ENCODE measurements at regions not wholly inside any gene's neighbourhood (a gene's known extent, or its start where the extent isn't known, plus 50 kb on each side); places are given as distances from the start of the nearest gene placed in this dataset.

DNA sequence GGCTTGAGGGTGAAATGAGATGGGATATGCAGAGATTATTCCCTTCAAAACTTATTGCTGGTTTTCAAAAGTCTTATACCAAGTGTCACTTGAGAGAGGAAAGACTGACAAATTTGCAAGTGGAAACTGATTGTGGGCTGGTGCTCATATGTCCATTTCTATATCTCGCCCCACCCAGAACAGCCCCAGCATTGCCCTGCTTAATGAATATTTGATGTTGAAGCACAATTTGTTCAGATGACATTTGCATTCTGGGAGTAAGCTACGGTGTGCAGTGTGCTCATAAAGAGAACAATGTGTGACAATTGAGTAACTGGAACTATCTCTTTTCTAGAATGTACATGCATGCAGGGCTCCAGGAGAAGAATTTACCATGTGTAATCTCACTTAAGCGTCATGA lies 223.5 kb upstream of the TRPC5 start:
- no peaks in the 10 kb centered on the region for H3K23me2 ChIP-seq (ENCODE audit: low read depth, low read length)
- CTCF ChIA-PET (ENCODE audit: partially characterized antibody), result interaction anchor here (0.7 kb wide), 1 partner anchor 517 kb away, joined by 3 read pairs; no protein-coding TSS in a partner anchor
- no peak overlapping the region for H3K23ac ChIP-seq (ENCODE audit: insufficient read length)
- no peak overlapping the region for H3K18ac ChIP-seq (ENCODE audit: extremely low read depth, low read length)
- H2BK120ac ChIP-seq (replicated peaks; ENCODE audit: low read depth, low read length), result no peak overlapping the region
- no peak overlapping the region for H4K8ac ChIP-seq (ENCODE audit: extremely low read depth, insufficient read depth, low read length)
- WGBS, 2 experiments (ENCODE audit: extremely low coverage in 1 of 2, insufficient coverage in 1 of 2, insufficient read length in 1 of 2, insufficient replicate concordance in 2 of 2, low coverage in 1 of 2, low lambda C conversion rate in 2 of 2, missing lambda C conversion rate in 1 of 2), result 100% methylated on average over 3 of the region's 3 CpGs; no CpG with 5 or more reads in 1 of the 2 experiments
- no peak for FAIRE-seq
- POLR2A ChIA-PET (ENCODE audit: partially characterized antibody), result no interaction called here
- H2BK15ac ChIP-seq (ENCODE audit: low read length), result no peak overlapping the region
- H3K36me3 ChIP-seq (ENCODE audit: control insufficient read depth in 2 of 4, insufficient read depth in 4 of 4, low read length in 3 of 4), result no peaks in the 10 kb centered on the region
- no peaks in the 10 kb centered on the region for H3K27me3 ChIP-seq (replicated peaks in 1 of 4; ENCODE audit: control insufficient read depth in 3 of 4, extremely low read depth in 1 of 4, insufficient read depth in 3 of 4, low read length in 3 of 4)
- H3K56ac ChIP-seq (replicated peaks; ENCODE audit: insufficient read length, low read depth, low read length), result no peak overlapping the region
- H2BK5ac ChIP-seq (ENCODE audit: low read depth, low read length), result no peak overlapping the region
- H4K5ac ChIP-seq (ENCODE audit: insufficient read length, low read depth, low read length), result no peak overlapping the region
- H3K79me1 ChIP-seq (ENCODE audit: low read depth, low read length), result no peaks in the 10 kb centered on the region
- no peak overlapping the region for H4K91ac ChIP-seq (replicated peaks; ENCODE audit: insufficient read length, low read length)
- DNase-seq (ENCODE audit: low read depth in 1 of 2, low spot score in 2 of 2), result no peak
- H3K14ac ChIP-seq (ENCODE audit: insufficient read length), result no peak overlapping the region
- H2AK5ac ChIP-seq (ENCODE audit: low read depth, low read length), result no peak overlapping the region
- no peaks in the 10 kb centered on the region for H3K79me2 ChIP-seq (ENCODE audit: control insufficient read depth in 1 of 2, insufficient read depth in 2 of 2, low read length in 2 of 2)
- TF ChIP-seq TCF12 (IDR thresholded peaks at IDR 0.05; ENCODE audit: low read depth, low read length) (no peak), KDM5A (IDR thresholded peaks at IDR 0.05; ENCODE audit: low read length) (no peak), NANOG (IDR thresholded peaks at IDR 0.05; ENCODE audit: insufficient read depth, low read depth, low read length, poor library complexity, severe bottlenecking) (no peak), ASH2L (IDR thresholded peaks at IDR 0.05; ENCODE audit: low read length) (no peak), POLR2AphosphoS5 (IDR thresholded peaks at IDR 0.05; ENCODE audit: low read depth, low read length) (no peak), E2F6 (IDR thresholded peaks at IDR 0.05) (no peak), CHD2 (IDR thresholded peaks at IDR 0.05; ENCODE audit: low read length) (no peak), HDAC2 (IDR thresholded peaks at IDR 0.05; ENCODE audit: borderline replicate concordance in 1 of 2, low read depth in 2 of 2, low read length in 2 of 2) (no peak), NRF1 (IDR thresholded peaks at IDR 0.05; ENCODE audit: low read depth, low read length) (no peak), RAD21 (IDR thresholded peaks at IDR 0.05 in 1 of 2, conservative IDR thresholded peaks at IDR 0.05 in 1 of 2; ENCODE audit: low read depth in 2 of 2, low read length in 2 of 2) (no peak)
- H3K27ac ChIP-seq (ENCODE audit: low read depth, low read length), result no peak overlapping the region
- H4K20me1 ChIP-seq (replicated peaks in 1 of 2; ENCODE audit: control insufficient read depth in 1 of 2, insufficient read depth in 2 of 2, low read length in 2 of 2), result no peaks in the 10 kb centered on the region
- no peak overlapping the region for H2AFZ ChIP-seq (ENCODE audit: low read length)
- H3K4me2 ChIP-seq (ENCODE audit: insufficient read depth in 1 of 2, low read depth in 2 of 2, low read length in 2 of 2), result no peak overlapping the region
- H3K4ac ChIP-seq (replicated peaks; ENCODE audit: insufficient read length, low read depth, low read length), result no peak overlapping the region
- no peak overlapping the region for H3K9ac ChIP-seq (replicated peaks in 1 of 4; ENCODE audit: extremely low read depth in 1 of 4, low read depth in 3 of 4, low read length in 3 of 4)
- no peak overlapping the region for H2BK12ac ChIP-seq (ENCODE audit: low read depth, low read length)
- H3K4me3 ChIP-seq (ENCODE audit: extremely low read depth in 1 of 4, insufficient read depth in 2 of 4, low read depth in 3 of 4, low read length in 4 of 4), result no peak overlapping the region
- H3K4me1 ChIP-seq (replicated peaks in 1 of 4; ENCODE audit: control insufficient read depth in 3 of 4, insufficient read depth in 4 of 4, low read length in 3 of 4), result no peaks in the 10 kb centered on the region; a peak in 2 of 7 replicates
- H2BK20ac ChIP-seq (ENCODE audit: low read length), result no peak overlapping the region
- H3K9me3 ChIP-seq (ENCODE audit: insufficient read depth in 2 of 2, low read depth in 1 of 2, low read length in 1 of 2), result no peaks in the 10 kb centered on the region
